Neural progenitor cell (in vitro differentiated cells): ENCODE measurements at regions not wholly inside any gene's neighbourhood (a gene's known extent, or its start where the extent isn't known, plus 50 kb on each side); places are given as distances from the start of the nearest gene placed in this dataset.

Source experiments
- DNase-seq: peaks from one replicate; pipeline ENCODE4 v3.0.0-alpha.2; 2016; ENCODE audit warnings: low spot score
- H2AFZ ChIP-seq: fragments of 200-600 bp; sonication (generic); replicated peaks from 2 replicates; pipeline ENCODE4 v1.6.1; 2016; ENCODE audit warnings: antibody characterized with exemption
- H3F3A ChIP-seq: fragments of 200-600 bp; sonication (generic); 2 replicates; pipeline ENCODE4 v1.6.1; 2016; ENCODE audit warnings: antibody characterized with exemption, low read depth
- H3K27ac ChIP-seq: fragments of 200-600 bp; sonication (generic); 2 replicates; pipeline ENCODE4 v1.5.1; 2016; ENCODE audit warnings: mild to moderate bottlenecking
- H3K27me3 ChIP-seq: fragments of 200-600 bp; sonication (generic); 2 replicates; pipeline ENCODE4 v1.6.1; 2016; ENCODE audit warnings: mild to moderate bottlenecking, moderate library complexity
- H3K36me3 ChIP-seq: fragments of 200-600 bp; sonication (generic); 2 replicates; pipeline ENCODE4 v1.5.1; 2016
- H3K4me1 ChIP-seq: fragments of 200-600 bp; sonication (generic); 2 replicates; pipeline ENCODE4 v1.6.1; 2016; ENCODE audit warnings: mixed run types
- H3K4me2 ChIP-seq: fragments of 200-600 bp; sonication (generic); 2 replicates; pipeline ENCODE4 v1.6.1; 2016
- H3K4me3 ChIP-seq: fragments of 200-600 bp; sonication (generic); 2 replicates; pipeline ENCODE4 v1.5.1; 2016
- H3K79me2 ChIP-seq: fragments of 200-600 bp; sonication (generic); 2 replicates; pipeline ENCODE4 v1.6.1; 2016; ENCODE audit warnings: low read depth
- H3K9ac ChIP-seq: fragments of 200-600 bp; sonication (generic); 2 replicates; pipeline ENCODE4 v1.6.1; 2016
- H3K9me3 ChIP-seq: fragments of 200-600 bp; sonication (generic); 2 replicates; pipeline ENCODE4 v1.5.1; 2016; ENCODE audit warnings: low read depth
- H4K20me1 ChIP-seq: fragments of 200-600 bp; sonication (generic); 2 replicates; pipeline ENCODE4 v1.6.1; 2016; ENCODE audit warnings: low read depth
- H3K27ac Mint-ChIP-seq: 3 replicates; pipeline ENCODE4 v1.8.0; 2021; ENCODE audit warnings: mixed read lengths
- H3K27me3 Mint-ChIP-seq: 2 replicates; pipeline ENCODE4 v1.8.0; 2022; ENCODE audit warnings: low read depth, mild to moderate bottlenecking, inconsistent platforms, moderate library complexity, mixed read lengths; ENCODE audit not compliant: insufficient read depth
- H3K36me3 Mint-ChIP-seq: 3 replicates; pipeline ENCODE4 v1.8.0; 2021; ENCODE audit warnings: mixed read lengths
- H3K4me1 Mint-ChIP-seq: 3 replicates; pipeline ENCODE4 v1.8.0; 2021; ENCODE audit warnings: mixed read lengths
- H3K4me3 Mint-ChIP-seq: 3 replicates; pipeline ENCODE4 v1.8.0; 2021; ENCODE audit warnings: mild to moderate bottlenecking, moderate library complexity, mixed read lengths
- H3K9me3 Mint-ChIP-seq: 3 replicates; pipeline ENCODE4 v1.8.0; 2020; ENCODE audit warnings: mixed read lengths
- EZH2 ChIP-seq: fragments of 200-600 bp; sonication (generic); IDR thresholded peaks from 2 replicates; pipeline ENCODE4 v1.6.1; 2017; ENCODE audit warnings: antibody characterized with exemption, mild to moderate bottlenecking, moderate library complexity
- EZH2phosphoT487 ChIP-seq: fragments of 200-600 bp; sonication (generic); IDR thresholded peaks from 2 replicates; pipeline ENCODE4 v1.6.1; 2017; ENCODE audit warnings: antibody characterized with exemption
- TF ChIP-seq, protein P1 (sequence below): fragments of 200-600 bp; sonication (generic); IDR thresholded peaks from 2 replicates; pipeline ENCODE4 v1.5.1; 2017; ENCODE audit warnings: antibody characterized with exemption, mild to moderate bottlenecking

DNA sequence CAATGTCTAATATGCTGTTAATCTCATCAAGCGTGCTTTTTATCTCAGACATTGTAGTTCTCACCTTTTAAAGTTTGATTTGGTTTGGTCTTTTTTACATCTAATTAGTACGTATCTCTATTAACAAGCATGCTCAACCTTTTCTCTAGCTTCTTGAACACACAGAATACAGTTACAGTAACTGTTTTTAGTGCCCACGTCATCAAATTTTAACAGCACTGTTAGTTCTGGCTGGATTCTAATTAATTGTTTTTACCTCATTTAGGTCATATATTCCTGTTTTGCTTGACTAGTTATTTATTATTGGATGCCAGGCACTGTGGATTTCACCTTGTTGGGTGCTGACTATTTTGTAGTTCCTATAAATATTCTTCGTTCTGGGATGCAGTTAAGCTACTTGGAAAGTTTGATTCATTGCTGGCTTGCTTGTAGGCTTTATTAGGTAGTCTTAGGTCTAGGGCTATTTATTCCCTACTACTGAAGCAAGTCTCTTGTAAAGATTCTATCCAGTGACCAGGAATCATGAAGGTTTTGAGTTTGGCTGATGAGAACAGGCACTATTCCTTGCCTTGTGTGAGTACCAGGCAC, 263.0 kb downstream of the ETAA1 start:
- H3K9me3 ChIP-seq, result peaks cover 11% of the 10 kb centered on the region
- H3K4me3 ChIP-seq, result no peak overlapping the region
- no peaks in the 10 kb centered on the region for H3K9me3 Mint-ChIP-seq
- no peaks in the 10 kb centered on the region for H3K27me3 Mint-ChIP-seq
- H3K27me3 ChIP-seq, result no peaks in the 10 kb centered on the region
- DNase-seq, result no peak
- no peaks in the 10 kb centered on the region for H3F3A ChIP-seq
- no peaks in the 10 kb centered on the region for H3K36me3 ChIP-seq
- no peak overlapping the region for H3K9ac ChIP-seq
- no peaks in the 10 kb centered on the region for H4K20me1 ChIP-seq
- H3K4me1 ChIP-seq, result peaks cover 14% of the 10 kb centered on the region
- H3K4me1 Mint-ChIP-seq, result no peaks in the 10 kb centered on the region
- no peaks in the 10 kb centered on the region for H3K36me3 Mint-ChIP-seq
- H3K27ac ChIP-seq, result no peak overlapping the region
- TF ChIP-seq EZH2, result no peak
- no peak overlapping the region for H3K27ac Mint-ChIP-seq
- no peak overlapping the region for H3K4me3 Mint-ChIP-seq
- no peaks in the 10 kb centered on the region for H3K79me2 ChIP-seq
- no peak overlapping the region for H2AFZ ChIP-seq
- H3K4me2 ChIP-seq, result no peak overlapping the region

DNA sequence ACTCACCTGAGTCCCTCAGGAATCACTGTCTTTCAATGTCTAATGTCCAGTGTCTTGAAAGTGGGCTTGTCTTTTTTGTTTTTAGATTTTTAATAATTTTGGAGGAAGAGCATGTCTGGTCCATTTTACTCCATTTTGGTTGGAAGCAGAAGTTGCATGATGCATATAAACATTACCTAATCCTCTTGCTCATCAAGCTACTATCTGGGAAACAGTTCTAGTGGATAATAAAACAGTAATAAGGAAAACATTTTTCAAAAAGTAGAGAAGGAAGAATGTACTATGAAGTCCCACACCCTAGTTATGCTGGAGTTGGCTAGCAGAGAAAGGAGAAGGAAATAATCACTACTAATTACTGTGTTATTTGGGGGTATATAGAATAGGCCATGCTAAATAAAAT, 263.7 kb downstream of the ETAA1 start:
- TF ChIP-seq EZH2phosphoT487, result no peak
- TF ChIP-seq, protein P1, sequence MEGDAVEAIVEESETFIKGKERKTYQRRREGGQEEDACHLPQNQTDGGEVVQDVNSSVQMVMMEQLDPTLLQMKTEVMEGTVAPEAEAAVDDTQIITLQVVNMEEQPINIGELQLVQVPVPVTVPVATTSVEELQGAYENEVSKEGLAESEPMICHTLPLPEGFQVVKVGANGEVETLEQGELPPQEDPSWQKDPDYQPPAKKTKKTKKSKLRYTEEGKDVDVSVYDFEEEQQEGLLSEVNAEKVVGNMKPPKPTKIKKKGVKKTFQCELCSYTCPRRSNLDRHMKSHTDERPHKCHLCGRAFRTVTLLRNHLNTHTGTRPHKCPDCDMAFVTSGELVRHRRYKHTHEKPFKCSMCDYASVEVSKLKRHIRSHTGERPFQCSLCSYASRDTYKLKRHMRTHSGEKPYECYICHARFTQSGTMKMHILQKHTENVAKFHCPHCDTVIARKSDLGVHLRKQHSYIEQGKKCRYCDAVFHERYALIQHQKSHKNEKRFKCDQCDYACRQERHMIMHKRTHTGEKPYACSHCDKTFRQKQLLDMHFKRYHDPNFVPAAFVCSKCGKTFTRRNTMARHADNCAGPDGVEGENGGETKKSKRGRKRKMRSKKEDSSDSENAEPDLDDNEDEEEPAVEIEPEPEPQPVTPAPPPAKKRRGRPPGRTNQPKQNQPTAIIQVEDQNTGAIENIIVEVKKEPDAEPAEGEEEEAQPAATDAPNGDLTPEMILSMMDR, result no peak
- no peak for TF ChIP-seq EZH2
- H3K27me3 ChIP-seq, result no peaks in the 10 kb centered on the region
- peak overlapping the region; percentile 17 for H3K4me2 ChIP-seq
- no peak overlapping the region for H3K9ac ChIP-seq
- H4K20me1 ChIP-seq, result no peaks in the 10 kb centered on the region
- Mint-ChIP-seq H3K4me3 (no peak overlapping the region), H3K27me3 (no peaks in the 10 kb centered on the region), H3K9me3 (no peaks in the 10 kb centered on the region), H3K4me1 (no peaks in the 10 kb centered on the region), H3K27ac (no peak overlapping the region), H3K36me3 (no peaks in the 10 kb centered on the region)
- H3K79me2 ChIP-seq, result no peaks in the 10 kb centered on the region
- H3K4me3 ChIP-seq, result no peak overlapping the region
- peaks cover 11% of the 10 kb centered on the region for H3K9me3 ChIP-seq
- H3K4me1 ChIP-seq, result peaks cover 14% of the 10 kb centered on the region
- DNase-seq, result no peak
- H3F3A ChIP-seq, result no peaks in the 10 kb centered on the region
- no peak overlapping the region for H2AFZ ChIP-seq
- H3K27ac ChIP-seq, result no peak overlapping the region
- H3K36me3 ChIP-seq, result no peaks in the 10 kb centered on the region

DNA sequence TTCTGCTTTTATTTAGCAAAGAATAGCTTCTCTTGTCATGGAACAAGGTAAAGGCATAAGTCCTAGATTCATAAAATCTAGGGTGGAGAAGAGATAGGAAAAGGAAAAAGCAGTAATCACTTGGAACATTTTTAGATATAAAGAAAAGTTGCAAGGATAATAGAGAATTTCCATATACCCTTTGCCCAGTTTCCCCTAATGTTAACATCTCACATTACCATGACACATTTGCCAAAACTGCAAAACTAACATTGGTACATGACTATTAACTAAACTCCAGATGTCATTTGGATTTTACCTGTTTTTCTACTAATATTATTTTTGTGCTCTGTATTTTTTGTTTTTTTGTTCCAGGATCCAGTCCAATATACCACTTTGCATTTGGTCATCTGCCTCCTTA, 265.1 kb downstream of the ETAA1 start:
- H4K20me1 ChIP-seq, result no peaks in the 10 kb centered on the region

DNA sequence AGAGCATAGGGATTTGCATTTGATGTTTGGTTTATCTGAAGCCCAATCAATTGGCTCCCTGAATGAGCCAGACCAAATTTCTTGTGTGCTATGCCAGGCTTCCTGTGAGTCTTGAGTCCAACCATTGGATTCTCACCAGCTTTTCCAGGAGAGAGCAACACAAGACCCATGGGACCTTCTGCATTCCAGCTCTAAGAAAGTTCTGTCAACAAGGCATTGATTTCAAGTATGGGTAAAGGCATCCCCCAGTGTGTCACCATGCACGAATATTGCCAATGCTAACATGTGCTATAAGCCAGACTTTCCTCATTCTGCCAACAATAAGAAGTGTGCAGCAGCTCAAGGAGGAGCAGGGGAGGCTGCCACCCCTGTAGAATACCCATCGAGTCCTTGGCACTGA, 266.6 kb downstream of the ETAA1 start:
- no peak for DNase-seq

More for the DNA sequence above, 265.1 kb downstream of the ETAA1 start:
- Histone ChIP-seq H3K9ac (no peak overlapping the region), H3K27ac (no peak overlapping the region), H3K27me3 (no peaks in the 10 kb centered on the region), H3K4me3 (no peak overlapping the region), H3K36me3 (no peaks in the 10 kb centered on the region), H3K4me2 (no peak overlapping the region), H3K9me3 (peaks cover 11% of the 10 kb centered on the region), H3K4me1 (peaks cover 14% of the 10 kb centered on the region), H2AFZ (no peak overlapping the region), H3K79me2 (no peaks in the 10 kb centered on the region), H3F3A (no peaks in the 10 kb centered on the region)
- Mint-ChIP-seq H3K27me3 (no peaks in the 10 kb centered on the region), H3K36me3 (no peaks in the 10 kb centered on the region), H3K9me3 (no peaks in the 10 kb centered on the region), H3K27ac (no peak overlapping the region), H3K4me3 (no peak overlapping the region), H3K4me1 (no peaks in the 10 kb centered on the region)
- DNase-seq, result no peak
- TF ChIP-seq EZH2phosphoT487 (no peak), EZH2 (no peak)
- TF ChIP-seq, protein P1, result no peak

More for the DNA sequence above, 266.6 kb downstream of the ETAA1 start:
- H3K9me3 ChIP-seq, result peaks cover 11% of the 10 kb centered on the region
- no peak overlapping the region for H2AFZ ChIP-seq
- no peaks in the 10 kb centered on the region for H3K27me3 ChIP-seq
- no peaks in the 10 kb centered on the region for H4K20me1 ChIP-seq
- no peak overlapping the region for H3K4me3 Mint-ChIP-seq
- H3K36me3 ChIP-seq, result no peaks in the 10 kb centered on the region
- no peak overlapping the region for H3K27ac ChIP-seq
- H3K27me3 Mint-ChIP-seq, result no peaks in the 10 kb centered on the region
- no peaks in the 10 kb centered on the region for H3K4me1 Mint-ChIP-seq
- H3K4me2 ChIP-seq, result no peak overlapping the region
- no peaks in the 10 kb centered on the region for H3K9me3 Mint-ChIP-seq
- TF ChIP-seq, protein P1, result no peak
- TF ChIP-seq EZH2 (no peak), EZH2phosphoT487 (no peak)
- H3K9ac ChIP-seq, result no peak overlapping the region
- no peaks in the 10 kb centered on the region for H3K79me2 ChIP-seq
- no peaks in the 10 kb centered on the region for H3F3A ChIP-seq
- H3K4me3 ChIP-seq, result no peak overlapping the region
- H3K4me1 ChIP-seq, result peaks cover 14% of the 10 kb centered on the region
- H3K36me3 Mint-ChIP-seq, result no peaks in the 10 kb centered on the region
- no peak overlapping the region for H3K27ac Mint-ChIP-seq
